ENCODE measurements at regions not wholly inside any gene's neighbourhood (a gene's known extent, or its start where the extent isn't known, plus 50 kb on each side); places are given as distances from the start of the nearest gene placed in this dataset.

DNA sequence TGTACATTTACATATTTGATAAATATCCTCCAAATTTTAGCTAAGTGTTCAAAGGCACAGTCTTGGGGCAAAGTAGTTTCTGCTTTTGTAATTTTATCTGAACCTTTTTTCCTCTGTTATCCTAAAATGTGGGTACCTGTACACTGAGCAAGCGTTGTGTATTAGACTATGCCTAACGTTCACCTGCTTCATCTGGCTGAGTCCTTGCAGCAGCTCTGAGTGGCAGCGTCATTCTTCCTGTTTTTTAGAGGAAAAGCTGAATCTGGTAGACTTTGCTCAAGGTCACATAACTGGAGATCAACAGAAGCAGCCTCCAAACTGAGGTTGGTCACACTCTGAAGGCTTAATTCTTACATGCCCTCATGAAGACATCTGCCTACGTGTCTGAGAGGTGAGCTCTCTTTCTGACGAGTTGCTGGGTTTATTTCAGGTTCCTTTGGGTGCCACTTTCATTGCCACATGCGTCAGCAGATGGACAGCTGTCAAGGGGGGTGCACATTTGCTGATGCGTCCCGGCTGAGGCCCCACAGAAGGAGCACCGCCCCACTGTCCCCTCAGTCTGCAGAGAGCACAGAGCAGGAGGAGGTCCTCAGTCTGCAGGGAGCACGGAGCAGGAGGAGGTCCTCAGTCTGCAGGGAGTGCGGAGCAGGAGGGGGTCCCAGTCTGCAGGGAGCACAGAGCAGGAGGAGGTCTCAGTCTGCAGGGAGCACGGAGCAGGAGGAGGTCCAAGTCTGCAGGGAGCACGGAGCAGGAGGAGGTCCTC is 406.5 kb upstream of the SHH start:
- no peak for FAIRE-seq

DNA sequence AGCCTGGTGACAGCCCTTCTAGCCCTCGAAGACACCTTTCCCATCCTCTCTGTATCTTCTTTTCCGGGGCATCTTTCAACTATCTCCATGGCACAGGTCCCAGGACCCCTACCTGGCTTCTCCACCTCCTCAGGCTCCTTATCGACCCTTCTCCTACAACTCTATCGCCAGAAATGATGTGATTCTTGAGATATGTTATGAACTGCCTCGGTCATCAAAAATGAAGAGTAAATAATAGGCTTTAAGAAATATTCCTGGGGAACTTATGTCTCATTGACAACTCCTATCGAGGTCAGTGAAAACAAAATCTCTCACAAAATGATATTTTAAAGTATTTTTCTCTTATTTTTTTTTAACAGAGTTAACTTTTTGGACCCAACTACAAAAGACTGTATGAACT is 405.5 kb upstream of the SHH start:
- FAIRE-seq, result no peak

DNA sequence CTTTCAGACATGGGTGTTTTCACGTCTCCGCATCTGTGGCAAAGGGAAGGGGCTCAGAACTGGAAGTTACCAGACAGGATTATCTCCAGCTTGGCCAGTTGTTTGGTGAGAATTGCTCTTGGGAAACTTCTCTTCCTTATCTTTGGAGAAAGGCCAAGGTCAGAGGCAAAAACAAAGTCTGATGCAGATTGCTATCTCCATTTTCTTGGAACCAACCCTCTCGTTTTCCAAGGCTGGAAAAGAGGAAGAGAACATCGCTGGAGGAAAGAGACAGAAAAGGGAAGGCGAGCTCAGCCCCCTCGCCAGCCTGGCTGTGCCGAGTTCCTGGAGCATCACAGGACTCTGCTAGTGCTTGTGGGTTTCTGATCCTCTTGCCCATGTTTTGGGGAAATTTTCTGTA is 396.8 kb upstream of the SHH start:
- no peak for FAIRE-seq

DNA sequence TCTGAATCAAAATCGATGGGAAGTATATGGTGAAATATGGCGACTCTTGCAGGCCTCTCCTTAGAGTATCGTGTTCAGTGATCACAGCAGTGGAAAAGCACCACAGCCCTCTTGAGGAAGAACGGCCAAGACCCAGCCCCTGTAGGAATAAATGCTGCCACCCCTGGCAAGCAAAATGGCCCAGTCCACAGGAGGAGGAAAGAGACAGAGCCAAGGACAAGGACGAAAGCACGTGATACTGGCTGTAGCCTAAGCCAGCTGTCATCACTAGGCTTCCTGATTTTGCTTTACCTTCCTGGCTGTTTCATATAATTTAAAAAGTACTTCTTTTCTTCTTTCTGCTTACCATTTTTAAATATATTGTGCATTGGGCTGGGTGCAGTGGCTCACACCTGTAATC is 395.0 kb upstream of the SHH start:
- no peak for FAIRE-seq

DNA sequence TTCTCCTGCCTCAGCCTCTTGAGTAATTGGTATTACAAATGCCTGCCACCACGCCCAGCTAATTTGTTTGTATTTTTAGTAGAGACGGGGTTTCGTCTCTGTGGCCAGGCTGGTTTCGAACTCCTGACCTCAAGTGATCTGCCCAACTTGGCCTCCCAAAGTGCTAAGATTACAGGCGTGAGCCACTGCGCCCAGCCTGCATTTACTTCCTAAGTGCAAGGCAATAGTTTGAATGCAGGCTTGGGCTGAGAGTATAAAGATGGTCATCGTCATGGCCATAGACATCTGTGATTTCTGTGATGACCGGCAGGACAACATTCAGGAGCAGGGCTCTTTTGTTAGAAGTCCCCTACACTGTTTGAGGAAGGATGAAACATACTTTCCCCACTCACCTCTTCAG is 393.9 kb upstream of the SHH start:
- no peak for FAIRE-seq

DNA sequence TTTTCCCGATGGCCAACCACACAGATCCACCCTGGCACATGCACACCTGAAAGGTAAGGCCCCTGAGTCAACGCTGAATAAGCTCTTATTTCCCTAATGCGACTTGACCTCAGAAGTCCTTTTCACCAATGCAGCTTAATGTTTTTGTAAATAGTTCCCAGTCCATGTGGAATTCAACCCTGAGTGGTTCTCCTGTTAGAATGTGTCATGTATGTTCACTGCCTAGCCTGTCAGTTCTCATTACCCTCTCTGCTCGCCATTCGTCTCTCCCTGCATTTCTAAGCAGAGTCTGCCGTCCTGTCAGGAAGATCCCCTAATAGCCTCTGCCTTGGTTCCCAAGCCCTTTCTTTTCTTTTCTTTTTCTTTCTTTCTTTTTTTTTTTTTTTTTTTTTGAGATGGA is 392.6 kb upstream of the SHH start:
- FAIRE-seq, result no peak

DNA sequence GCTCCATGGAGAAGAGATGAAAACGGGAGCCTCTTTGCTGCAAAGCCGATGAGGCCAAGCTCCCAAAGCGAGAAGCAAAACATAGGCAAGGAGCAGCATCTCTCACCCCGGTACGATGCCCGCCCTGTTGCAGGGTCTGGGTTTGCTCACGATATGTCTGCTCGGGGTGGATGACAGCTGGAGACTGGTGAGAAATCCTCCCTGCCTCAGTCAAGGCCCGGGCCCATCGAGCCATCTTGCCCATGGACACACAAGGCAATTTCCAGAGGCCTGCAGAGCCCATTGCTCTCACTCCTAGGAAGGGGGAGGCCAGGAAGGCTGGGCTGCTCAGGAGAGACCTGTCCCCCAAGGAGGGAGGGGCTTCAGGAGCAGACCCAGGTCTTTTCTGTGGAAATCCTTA is 391.7 kb upstream of the SHH start:
- no peak for FAIRE-seq

DNA sequence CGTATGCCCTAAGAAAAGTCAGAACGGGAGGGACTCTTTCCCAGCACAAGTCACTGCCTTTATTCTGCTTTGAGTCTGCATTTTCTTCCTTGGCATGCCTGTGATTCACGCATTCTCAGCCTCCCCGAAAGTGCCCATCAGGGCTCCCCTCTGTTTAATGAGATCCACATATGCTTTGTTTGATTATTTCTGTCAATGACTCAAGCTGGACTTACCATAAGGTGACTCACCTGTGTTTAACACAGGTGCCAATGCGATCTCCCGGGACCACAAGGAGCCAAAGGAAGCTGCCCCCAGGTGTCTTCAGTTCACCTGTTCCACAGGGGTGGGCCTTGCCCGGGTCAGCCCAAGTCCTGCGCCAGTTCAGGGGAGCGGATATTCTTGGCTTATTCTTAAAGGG is 386.0 kb upstream of the SHH start:
- FAIRE-seq, result no peak

DNA sequence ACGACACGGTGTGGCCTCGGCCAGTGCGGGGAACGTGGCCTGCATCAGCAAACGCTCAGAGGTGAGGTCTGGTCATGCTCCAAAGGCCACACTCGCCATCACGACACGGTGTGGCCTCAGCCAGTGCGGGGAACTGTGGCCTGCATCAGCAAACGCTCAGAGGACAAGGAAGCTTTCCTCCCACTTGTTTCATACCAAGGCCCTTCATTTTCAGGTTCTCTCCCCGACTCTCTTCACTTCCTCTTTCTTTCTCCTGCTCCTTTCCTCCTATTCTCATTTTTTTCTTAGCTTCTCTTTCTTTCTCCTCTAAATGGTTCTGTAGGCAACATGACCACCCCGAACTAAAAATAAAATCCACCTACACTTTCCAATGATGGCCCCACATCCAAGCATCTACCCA is 384.4 kb upstream of the SHH start:
- no peak for FAIRE-seq

DNA sequence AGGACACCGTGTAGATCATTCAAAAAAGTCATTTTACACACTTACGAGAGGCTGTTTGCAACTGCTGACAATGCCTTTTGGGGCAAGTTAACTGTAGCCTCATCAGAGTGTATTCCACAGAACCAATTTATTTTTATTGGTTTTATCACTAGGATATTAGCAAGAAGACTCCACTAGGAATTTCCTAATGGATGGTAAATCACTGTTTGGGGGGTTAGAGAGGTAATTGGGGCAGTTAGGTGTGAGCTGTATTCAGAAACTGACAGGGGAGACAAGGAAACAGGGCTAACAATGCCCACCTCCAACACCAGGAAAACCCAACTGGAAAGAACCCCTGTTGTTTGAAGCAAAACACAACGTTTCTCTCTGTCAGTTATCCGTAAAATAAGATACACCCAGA is 383.0 kb upstream of the SHH start:
- FAIRE-seq, result no peak

DNA sequence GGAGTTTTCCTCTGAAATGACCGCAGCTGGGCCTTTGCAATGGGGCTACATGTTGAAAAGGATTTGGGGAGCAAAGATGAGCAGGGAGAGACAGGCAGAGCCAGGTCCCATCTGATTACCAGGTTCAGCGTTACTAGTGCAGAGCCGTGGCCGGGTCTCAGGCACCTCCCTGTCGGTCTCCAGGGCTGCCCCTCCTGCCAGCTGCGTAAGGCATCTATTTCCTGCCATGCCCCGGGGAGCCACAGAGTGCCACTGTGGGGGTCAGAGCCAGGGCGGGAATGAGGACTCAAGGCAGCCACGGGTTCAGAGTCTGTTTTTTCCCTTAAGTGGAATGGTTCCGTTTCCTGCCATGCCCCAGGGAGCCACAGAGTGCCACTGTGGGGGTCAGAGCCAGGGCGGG is 382.6 kb upstream of the SHH start:
- no peak for FAIRE-seq

DNA sequence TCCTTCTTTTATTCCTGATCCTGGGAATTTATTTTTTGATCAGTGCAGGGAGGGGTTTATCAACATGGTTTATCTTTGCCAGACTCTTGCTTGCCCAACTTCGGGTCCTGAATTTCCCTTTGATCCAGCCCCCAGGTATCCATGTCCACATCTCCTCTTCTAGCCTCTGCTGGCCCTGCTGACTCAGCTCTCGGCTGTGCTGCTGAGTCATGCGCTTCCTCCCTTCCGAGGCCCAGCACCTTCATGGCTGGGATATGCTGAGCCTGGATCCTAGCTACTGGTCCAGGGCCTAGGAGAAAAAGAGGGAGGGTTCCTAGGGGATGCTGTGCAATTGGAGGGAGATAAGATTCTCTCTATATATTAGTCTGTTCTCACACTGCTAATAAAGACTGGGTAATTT is 380.7 kb upstream of the SHH start:
- no peak for FAIRE-seq

DNA sequence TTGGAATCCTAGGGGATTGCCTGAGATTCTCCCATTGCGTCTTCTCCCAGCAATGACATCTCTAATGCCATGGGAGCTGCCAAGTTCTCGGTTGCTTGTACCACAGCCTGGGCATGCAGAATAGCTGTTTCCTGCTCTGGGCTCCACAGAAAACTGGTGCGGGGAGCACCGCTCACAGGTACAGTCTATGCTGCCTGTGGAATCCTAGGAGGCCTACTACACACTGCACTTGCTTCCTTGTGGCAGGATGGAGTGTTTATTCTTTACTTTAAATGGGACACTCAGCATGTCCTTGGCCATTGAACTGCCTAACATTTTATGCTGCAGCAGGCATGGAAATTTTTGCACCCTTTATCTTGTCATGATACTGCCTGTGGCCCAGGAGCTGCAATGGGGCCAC is 378.8 kb upstream of the SHH start:
- FAIRE-seq, result no peak

DNA sequence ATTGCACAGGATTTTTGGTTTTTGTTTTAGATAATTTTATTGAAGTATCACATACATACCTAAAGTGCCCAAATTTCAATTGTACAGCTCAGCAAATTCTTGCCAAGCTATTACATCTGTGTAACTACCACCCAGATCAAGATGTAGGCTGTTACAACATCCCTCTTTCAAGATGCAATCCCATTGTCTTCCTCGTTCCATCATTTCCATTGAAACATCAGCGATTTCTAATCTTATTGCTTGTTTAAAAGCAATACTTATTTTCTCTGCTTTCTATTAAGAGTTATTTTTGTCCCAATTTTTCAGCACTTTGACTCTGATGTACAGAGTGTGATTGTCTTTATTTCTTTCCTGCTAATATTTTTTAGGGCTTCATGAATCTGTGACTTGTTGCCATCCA is 372.8 kb upstream of the SHH start:
- FAIRE-seq, result no peak

DNA sequence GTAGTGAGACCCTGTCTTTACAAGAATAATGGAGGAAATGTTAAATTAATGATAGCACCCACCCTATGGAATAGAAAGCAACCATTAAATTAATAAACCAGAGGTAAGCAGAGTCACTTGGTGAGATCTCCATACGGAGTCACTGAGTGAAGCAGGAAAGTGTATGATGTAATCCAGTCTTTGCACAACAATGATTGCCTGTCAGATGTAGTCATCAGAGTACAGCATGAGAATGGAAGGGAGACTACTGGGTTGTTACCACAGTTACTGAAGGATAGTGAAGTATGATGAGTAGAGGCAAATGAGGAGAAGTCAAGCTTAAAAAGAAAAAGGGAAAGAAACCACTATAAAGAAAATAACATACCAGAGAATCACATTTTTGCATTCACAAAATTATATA is 371.9 kb upstream of the SHH start:
- no peak for FAIRE-seq

DNA sequence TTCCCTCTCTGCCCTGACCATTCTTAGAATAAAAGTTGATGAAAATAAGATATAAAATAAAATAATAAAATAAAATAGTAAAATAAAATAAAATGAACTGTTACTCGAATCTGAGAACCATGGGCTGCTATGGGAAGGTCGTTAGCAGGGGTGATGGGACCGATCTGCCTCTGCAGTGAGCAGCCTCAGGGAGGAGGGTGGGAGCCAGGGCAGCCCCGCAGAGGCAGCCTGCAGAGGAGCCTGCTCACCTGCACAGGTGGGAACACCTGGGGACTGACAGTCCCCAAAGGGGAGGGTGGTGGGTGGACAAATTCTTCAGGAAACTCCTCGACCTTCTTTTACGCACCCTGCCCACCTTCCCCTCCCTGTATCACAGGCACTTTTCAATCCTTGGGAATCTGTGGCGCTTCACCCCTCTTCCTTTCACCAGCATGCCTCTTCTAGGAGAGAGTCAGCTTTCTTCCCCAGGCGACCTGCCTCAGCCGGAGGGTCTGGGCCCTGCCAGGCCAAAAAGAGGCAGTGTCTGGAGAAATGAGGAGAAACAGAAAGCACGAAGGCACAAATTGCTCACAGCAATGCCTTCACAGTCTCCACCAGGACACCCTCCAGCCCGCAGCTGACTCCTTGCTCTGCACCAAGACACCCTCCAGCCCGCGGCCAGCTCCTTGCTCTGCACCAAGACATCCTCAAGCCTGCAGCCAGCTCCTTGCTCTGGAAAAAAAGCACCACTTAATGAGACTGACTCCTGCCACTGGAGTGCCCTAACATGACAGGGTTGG is 368.4 kb upstream of the SHH start:
- no peak for FAIRE-seq

DNA sequence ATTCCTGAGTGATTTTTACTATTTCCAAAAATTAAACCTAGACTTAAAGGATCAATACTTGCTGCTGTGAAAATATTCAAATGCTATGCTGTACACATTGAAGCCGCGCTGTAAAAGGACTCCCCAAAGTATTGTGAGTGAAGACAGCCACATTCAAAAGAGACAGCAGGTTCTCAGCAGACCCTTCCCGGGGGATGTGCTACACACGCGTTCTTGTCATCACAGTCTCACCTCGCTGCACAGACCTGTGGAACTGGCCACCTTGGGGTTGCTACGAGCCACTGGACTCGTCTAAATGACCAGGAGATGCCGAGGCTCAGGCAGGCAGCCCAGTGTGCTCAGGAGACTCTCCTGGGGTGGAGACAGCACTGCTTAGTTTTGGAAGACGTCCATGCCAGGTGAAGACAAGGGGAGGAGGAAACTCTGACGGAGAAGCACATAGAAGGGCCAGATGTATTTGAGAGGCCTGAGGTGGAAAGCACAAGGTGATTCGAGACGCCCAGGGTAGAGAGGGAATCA is 367.7 kb upstream of the SHH start:
- FAIRE-seq, result no peak

DNA sequence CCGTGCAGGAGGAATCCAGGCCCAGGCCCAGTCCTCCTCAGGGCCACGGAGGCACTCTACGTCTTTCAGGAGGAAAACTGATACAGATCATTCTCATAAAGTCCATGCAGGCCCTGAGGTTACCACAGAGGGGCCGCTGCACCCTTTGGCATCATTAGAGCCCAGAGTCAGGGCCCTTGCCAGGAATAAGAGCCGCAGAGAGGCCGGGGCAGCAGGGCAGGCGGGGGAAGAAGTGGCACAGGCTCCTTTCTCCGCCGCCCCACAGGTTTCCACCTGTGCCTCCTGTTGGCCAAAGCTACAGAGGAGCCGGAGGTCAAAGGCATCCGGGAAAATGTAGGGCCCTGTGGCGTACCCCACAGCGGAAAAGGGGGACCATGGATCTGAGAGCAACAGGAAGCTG is 366.6 kb upstream of the SHH start:
- no peak for FAIRE-seq

DNA sequence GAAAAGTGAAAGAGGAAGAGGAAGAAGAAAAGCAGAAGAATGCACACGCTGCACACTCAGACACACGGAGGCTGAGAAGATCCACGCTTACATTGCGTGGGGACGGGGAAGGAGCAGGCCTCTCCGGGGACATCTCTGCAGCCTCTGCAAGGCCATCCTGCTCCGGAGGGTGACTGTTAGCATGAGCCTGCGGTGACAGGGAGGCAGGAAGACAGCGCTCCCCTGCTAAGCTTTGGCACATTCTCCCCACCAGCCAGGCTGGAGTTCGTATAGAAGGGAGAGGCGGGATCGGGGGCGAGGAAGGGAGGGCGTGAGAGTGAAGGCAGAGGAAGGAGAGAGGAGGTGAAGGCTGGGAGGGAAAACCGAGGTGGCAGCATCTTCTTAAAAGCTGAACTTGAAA is 366.0 kb upstream of the SHH start:
- no peak for FAIRE-seq

DNA sequence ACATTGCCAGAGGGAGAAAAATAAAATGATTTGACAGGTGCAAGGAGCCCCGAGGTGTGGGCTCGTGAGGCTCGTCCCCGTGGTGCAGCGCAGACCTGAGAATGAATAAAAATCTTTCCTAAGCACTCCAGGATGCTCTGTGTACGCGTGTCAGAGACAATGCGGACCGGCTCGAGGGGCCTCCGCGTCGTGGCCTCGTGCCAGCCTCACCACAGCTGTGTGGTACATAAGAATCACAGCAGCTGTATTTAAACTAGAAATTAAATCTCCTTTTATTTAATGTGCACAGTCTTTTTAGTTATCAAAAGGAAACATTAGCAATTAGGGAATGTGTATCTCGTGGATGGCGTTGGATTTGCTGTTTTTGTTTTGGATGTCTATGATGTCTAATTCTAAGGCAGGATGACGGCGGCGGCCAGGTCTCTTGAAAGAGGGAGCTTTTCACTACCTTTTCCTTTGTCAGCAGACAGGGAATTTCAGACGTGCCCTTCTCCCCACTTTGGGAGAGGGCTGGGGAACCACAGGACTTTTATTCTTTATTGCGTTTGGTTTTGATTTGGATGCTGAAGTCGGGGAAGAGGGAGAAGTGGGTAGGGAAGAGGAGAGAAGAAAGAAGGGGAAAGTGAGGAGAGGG is 365.3 kb upstream of the SHH start:
- FAIRE-seq, result no peak

DNA sequence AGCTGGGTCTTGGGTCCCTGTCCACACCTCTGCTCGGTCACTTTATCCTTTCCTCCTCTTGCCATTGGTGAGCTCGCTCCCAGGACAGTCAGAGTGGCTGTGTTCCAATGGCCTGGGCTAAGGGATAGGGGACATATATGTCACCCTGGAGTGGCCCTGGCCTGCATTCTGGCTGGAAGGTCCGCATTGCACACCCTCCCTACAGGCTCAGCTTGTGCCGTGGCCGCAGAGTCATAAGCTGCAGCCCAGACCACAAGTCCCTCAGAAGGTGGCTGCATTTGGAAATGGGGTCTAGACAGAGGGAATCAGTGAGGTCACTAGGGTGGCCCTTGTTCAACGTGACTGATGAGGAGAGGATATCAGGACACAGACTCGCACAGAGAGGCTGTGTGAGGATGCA is 363.8 kb upstream of the SHH start:
- FAIRE-seq, result no peak

DNA sequence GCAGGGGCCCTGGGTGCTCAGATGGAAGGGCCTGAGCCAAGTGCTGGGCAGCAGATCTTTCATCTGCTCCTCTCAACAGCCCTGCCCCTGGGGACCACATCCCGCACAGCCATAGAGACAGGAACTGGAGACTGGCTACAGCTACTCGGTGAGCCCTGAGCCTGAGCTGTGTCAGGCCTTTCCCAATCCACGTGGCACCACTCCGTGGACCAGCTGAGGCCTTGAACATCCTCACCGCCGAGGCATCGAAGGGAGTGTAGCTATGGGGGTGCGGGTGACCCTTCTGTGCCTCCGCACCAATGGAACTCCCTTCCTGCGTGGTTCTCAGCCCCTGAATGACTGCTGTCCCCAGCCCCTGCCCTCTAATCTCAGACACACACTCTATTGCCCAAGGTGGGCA is 362.7 kb upstream of the SHH start:
- FAIRE-seq, result no peak

DNA sequence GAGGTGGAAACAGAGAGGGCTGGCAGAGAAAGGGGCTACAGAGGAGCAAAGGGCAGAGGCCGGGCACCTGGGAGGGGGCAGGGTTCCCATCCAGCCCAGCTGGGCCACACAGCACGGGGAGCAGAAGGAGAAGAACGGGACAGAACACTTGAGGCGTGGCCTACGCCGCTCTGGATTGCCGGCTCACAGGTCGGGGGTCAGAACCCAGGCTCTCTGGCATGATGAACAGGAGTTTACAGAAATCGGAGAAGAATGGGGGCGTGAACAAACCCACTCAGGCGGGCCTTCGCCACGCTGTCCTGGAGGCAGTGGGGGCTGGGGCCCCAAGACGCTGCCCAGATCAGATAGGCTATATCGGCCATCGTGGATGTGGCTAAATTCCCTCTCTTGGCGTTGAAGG is 362.2 kb upstream of the SHH start:
- FAIRE-seq, result no peak

DNA sequence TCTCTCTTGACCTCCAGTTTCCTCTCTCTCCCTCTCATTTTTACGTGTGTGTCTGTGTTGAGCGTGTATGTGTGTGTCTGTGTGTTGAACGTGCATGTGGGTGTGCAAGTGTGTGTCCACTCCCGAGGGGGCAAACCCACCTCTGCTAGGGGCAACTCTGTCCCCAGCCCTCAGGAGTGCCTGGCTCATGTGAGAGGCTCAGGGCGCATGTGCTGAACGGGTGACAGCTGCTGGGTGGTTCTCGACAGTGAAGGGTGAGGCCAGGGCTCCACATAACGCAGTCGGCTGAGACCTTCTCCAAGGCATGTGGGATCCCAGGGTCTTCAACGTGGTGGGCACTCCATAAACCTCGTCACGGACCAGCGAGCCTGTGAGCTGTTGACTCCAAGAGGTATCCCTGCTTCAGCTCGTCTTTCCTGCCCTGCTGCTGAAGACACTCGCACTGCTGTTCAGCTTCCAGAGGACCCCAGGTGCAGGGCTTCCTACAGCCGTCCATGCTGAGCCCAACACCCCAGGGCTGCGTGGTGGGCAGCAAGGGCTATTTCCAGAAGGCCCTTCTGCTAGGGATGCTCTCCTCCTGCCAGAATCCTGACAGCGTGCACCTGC is 361.6 kb upstream of the SHH start:
- FAIRE-seq, result no peak

Data from TTC549 (cell line).